HG03439 (cell line): ENCODE measurements at regions not wholly inside any gene's neighbourhood (a gene's known extent, or its start where the extent isn't known, plus 50 kb on each side); places are given as distances from the start of the nearest gene placed in this dataset.
"Not testable (repeated sequence)": the region's sequence is repeated elsewhere in the genome, so short reads cannot be mapped to it uniquely, and the experiment has no call there.

Source experiments
- ATAC-seq: cut with Tn5 transposase; IDR thresholded peaks from one replicate; pipeline ENCODE4 v1.9.1; 2021; ENCODE audit warnings: mild to moderate bottlenecking, moderate library complexity; ENCODE audit not compliant: unreplicated experiment

DNA sequence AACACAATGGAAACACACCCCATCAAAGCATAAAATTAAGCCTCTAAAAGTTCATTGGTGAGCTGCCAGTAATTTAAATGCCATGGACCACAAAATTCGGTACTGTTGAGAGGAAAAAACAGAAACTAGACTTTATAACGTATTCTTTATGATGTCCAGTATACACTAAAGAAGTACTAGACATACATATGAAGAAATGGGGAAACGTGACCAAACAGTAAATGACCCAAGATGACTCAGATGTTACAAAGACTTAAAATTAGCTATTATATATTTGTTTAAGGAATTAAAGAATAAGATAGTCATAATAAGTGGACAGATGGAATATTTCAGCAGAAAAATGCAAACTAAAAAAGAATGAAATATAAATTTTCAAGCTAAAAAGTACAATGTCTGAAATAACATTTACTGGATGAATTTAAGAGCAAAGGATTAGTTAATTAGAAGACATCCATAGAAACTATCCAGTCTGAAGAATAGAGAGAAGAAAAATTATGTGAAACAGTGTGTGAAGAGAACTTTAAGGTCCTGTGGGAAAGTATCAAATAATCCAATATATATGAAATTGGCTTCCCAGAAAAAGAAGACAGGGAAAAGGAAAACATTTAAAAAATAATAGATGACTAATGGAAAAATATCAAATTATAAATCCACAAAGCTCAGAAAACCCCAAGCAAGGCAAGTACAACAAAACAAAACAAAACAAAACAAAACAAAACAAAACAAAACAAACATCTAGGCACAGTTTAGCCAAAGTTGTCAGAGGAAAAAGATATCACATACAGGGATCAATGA lies 69.4 kb downstream of the SAMD9 start:
- no peak for ATAC-seq

DNA sequence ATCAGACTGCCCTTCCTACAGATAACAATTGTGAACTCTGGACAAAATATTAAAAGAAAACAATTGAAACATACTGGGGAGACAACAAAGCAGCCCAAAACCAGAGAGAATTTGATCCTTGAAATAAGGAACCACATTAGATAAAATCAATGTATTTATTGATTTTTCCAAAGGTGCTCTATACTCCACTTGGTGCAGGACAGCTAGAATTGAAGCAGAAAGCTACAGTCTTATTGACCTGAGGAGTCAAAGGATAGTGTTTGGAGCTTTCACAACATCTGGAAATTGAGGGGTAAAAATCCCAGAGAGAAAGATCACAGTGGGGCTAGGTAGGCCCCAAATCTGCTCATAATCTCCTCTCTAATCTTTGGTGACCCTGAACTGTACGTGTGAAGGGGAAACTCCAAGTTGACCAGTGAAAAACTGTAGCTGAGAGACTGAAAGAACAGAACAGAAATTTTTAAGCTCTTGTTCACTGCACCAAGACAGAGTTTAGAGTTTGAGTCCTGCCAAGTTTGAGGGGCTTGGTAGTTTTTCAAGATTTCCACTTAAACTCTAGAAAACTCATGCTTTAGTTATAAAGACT lies 70.2 kb downstream of the SAMD9 start:
- no peak for ATAC-seq

DNA sequence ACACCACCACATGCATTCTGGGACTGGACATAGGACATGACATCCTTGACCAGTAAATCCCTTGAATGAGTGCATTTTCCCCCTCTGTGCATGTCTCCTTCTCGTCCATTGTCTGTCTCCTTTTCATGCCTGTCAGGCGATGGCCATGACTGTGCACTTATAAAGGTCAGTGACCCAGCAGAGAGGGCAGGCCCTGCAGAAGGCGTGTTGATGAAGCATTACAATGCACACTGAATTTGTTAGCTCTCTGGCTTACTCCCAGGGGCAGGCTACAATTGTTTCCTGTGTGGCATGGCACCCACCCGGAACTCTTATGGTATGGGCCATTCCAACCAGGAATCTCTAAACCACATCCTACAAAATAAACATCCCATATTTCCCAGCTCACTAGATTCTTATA lies 71.1 kb downstream of the SAMD9 start:
- no peak for ATAC-seq

DNA sequence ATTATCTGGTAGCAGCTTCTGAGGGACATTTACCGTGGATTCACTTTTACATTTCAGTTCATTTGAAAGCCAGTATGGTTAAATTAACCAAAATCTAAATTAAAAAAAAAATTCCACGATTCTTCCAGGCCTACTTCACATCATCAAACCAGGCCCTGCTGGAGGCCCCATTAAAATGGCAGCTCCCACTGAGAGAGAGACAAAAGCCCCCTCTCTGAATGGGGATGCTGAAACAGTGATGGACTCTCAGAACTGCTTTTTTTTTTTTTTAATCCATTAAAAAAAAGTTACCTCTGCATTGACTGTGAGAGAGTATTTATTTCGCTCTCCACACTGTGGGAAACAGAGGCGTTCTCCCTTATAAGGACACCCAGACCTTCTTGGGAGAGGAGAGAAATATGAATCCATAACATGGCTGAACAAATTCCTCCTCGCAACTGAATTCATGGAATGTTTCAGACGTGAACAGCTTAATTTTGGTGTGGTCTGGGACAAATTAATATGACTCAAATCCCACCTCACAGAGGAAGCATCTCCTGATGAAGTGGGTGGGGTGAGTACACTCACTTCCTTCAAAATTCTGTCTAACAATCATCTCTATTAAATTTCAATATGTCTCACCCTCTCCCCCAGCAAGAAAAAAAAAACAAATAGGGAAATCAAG lies 73.5 kb downstream of the SAMD9 start:
- ATAC-seq: no peak

DNA sequence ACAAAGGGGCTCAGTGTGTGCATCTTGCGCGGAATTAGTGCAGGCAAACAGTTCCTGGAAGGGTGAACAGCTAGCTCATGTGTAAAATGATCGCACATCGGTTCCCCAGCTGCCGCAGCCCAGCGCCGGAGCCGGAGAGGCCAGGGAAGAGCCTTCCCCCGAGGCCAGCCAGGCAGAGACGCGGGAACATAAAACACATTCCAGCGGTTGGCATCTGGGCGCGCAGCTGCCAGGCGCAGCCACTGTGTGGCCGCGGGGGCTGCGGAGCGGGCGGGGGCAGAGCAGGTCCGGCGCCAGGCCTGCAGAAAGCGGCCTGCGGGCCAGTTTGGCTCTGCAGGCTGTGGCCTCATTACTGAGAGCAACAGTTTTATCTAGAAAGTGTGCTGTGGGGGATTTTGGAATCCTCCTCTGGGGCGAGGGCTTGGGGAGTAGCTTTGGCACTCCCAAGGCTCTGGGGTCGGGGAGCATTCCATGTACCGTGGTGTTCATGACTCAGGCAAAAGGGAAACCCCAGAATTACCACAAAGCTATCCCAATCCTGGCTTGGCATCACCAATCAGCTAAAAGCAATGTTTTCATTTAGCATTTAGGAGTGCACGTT lies 74.3 kb downstream of the SAMD9 start:
- ATAC-seq: no peak

DNA sequence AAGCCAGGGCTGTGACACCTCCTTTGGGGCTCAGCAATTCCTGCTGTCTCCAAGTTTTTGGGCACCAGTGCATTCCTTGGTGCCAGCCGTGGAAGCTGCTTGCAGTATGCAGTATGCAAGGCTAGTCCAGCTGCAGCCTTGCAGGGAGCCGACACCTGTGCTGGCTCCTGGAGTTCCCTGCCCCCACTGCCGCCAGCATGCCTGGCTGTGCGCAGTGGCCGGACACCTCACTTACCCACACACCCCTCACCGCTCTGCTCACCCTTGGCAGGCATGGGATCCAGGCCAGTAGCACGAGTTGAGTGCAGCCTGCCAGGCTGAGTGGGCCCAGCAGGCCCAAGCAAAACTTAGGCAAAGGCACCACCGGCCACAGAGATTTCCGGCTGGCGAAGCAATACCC lies 77.4 kb downstream of the SAMD9 start:
- no peak for ATAC-seq

DNA sequence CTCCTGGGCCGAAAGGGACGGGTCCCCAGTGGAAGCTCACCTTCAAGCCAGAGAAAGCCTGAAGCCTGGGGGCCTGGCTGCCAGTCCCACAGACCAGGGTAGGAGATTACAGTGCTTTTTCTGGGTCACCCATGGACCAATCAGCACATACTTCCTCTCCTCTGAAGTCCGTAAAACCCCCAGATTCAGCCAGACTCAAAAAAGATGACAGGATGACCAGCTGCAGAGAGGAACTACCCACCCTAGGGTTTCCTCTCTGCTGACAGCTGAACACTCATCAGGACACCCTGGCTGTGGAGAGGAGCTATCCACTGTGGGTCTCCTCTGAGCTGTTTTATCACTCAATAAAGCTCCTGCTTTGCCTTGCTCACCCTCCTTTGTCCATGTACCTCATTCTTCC lies 78.0 kb downstream of the SAMD9 start:
- ATAC-seq: no peak

DNA sequence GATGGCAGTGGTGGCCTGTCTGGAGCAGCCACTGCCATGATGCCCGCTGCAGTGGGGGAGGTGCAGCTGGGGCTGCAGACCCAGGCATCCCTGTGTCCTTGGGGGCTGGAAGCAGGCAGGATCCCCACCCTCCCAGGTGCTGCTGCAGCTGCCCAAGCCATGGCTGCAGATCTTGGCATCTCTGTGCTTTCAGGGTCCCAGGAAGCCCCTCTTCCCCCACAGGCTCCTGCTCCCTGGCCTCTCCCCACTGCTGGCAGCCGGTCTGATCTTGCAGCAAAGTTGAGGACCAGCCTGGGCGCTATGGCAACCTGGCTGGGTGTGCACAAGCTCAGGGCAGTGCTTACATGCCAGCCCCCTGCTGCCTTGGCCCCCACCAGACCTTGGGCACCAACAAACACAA lies 78.5 kb downstream of the SAMD9 start:
- no peak for ATAC-seq

DNA sequence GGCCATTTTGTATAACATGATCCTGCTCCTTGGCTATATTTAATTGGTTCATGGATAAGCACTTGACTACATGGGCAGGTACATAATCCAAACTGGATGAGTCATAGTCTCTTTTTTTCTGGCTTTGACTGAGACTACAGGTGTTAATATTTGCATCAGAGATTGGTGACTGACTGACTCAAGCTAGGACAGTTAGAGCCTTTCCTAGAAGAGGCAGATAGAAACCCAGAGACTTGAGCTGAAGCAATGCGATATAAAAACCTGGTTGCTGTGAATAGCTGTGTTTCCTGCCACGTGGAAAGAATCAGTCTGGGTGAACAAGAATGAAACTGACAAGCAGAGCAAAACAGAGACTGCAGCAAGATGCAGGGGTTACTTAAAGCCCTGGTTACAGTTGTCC lies 81.0 kb downstream of the SAMD9 start:
- ATAC-seq: peak; percentile 92

DNA sequence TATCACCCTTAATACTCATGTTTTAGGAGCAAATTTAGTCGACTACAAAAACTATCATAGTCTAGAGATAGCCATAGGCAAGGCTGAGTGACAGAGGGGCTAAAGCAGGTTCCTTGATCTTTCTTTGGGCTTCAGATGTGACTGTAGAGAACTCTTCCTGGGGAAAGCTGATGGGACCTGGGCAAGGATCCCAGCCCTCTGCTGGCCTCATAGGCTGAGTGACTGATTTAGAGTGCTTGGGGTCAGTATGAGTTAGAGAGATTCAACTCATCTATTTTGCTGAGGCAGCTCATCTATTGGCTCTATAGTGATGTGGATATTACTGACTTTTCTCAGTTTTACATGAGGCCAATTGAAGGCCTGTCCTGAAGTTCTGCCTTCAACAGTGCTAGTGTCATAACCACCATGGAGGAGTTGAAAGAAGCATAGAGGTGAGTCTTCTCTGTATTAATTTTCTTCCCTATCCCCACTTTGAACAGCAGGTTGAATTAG lies 81.6 kb downstream of the SAMD9 start:
- ATAC-seq: no peak

DNA sequence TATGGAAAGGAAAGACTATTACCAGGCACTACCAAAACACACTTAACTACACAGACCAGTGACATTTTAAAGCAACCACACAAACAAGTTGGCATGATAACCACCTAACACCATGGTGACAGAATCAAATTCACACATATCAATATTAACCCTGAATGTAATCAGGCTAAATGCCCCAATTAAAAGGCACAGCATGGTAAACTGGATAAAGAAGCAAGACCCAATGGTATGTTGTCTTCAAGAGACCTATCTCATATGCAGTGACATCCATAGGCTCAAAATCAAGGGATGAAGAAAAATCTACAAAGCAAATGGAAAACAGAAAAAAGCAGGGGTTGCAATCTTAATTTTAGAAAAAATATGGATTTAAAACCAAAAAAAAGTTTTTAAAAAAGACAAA lies 86.0 kb downstream of the SAMD9 start:
- ATAC-seq: no peak

DNA sequence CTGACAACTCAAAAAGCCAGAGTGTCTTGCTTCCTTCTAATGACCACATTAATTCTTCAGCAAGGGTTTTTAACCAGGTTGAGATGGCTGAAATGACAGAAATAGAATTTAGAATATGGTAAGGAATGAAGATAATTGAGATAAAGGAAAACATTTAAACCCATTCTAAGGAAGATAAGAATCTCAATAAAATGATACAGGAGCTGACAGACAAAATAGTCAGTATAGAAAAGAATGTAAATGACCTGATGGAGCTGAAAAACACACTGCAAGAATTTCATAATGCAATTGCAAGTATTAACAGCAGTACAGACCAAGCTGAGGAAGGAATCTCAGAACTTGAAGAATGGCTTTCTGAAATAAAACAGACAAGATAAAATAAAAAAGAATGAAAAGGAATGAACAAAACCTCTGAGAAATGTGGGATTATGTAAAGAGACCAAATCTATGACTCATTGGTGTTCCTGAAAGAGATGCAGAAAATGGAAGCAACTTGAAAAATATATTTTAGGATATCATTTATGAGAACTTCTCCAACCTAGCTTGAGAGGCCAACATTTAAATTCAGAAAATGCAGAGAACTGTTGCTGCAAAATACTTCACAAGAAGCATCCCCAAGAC lies 87.1 kb downstream of the SAMD9 start:
- no peak for ATAC-seq

DNA sequence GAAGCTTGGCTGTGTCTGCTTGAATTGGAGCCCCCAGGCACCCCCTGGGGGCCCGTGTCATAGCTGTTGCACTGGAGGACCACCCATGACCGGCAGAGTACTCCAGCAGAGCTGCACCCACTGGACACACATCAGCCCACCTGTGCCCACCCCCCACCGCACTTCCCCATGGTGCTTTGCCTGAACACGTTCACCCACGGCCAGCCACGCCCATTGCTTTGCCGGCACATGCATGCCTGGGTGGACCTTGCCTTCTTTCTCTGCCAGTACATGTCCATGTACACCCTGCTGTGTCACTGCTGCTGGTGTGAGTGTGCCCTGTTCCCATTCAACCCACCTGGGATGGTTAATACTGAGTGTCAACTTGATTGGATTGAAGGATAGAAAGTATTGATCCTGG lies 88.7 kb downstream of the SAMD9 start:
- ATAC-seq: no peak

DNA sequence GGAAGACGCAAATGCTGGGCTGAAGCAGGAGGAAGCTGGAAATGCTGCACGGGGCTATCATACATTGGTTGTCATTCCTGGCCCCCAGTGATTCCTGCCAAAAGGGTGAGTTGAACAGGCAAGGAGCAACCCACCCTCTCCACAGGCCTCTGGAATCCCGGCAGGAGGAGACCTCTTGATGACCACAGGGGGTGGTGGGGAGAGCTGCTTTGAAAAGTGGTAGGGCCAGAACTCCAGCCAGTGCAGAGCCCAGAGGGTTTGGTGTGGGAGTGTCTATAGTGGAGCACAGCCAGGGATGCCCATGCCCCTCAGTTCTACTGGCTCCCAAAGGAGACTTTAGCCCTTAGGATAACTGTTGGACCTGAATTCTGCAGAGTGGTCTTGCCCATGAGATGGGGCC lies 89.2 kb downstream of the SAMD9 start:
- ATAC-seq: no peak

DNA sequence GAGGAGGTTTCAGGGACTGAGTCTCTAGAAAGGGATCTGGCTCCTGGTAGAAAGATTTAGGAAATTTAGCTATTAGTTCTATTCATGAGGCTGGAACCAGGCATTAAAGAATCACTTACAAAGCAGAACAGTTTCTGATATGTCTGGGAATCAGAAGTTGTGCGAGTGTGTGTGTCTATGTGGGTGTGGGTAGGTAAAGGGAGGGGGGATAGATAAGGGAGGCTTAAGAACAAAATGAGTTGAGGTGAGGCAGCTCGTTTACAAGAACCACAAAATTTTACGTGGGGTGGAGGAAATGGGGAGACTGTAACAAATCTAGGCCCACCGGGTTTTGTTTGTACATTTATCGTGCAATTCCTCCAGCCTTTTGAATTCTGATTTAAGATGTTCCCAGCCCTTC lies 90.7 kb downstream of the SAMD9 start:
- ATAC-seq: no peak

DNA sequence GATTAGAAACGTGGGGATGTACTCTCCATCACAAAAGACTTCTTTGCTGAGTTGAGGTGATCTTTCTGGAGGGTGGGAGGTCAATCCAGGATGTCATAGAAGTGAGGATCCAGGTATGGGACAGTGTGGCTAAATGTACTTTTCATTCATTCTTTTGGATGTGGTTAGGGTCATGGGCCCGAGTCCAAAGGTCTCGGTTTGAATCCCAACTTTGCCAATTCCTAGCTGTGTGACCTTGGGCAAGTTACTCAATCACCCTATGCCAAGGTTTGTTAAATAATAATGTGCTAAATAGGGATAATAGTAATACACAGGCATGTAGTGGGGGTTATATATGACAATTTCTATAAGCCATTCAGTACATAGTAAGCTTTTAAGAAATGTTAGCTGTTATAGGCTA lies 91.4 kb downstream of the SAMD9 start:
- no peak for ATAC-seq

DNA sequence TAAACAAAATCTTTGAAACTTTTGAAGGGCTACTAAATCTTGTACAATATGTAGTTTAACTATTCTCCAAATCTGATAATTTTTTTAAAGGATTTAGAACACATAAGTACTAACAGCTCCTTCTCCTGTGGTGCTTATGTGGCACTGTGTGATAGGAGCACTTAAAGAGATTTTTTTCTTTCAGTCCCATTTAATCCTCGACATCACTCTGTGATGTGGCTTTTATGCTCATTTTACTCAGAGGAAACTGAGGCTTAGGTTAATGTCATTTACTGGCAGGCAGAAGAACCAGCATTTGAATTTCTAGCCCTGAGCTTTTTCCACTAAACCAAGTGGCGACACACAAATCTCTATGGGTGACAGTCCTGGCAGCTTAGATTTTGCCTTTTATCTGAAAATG lies 92.4 kb downstream of the SAMD9 start:
- ATAC-seq: no peak

DNA sequence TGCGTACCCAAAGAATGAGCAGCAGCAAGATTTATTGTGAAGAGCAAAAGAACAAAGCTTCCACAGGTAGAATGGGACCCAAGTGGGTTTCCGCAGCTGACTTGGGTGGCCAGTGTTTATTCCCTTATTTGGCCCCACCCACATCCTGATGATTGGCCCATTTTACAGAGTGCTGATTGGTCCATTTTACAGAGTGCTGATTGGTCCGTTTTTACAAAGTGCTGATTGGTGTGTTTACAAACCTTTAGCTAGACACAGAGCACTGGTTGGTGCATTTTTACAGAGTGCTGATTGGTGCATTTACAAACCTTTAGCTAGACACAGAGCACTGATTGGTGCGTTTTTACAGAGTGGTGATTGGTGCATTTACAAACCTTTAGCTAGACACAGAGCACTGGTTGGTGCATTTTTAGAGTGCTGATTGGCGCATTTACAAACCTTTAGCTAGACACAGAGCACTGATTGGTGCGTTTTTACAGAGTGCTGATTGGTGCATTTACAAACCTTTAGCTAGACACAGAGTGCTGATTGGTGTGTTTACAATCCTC lies 94.8 kb downstream of the SAMD9 start:
- ATAC-seq: not testable (repeated sequence)

DNA sequence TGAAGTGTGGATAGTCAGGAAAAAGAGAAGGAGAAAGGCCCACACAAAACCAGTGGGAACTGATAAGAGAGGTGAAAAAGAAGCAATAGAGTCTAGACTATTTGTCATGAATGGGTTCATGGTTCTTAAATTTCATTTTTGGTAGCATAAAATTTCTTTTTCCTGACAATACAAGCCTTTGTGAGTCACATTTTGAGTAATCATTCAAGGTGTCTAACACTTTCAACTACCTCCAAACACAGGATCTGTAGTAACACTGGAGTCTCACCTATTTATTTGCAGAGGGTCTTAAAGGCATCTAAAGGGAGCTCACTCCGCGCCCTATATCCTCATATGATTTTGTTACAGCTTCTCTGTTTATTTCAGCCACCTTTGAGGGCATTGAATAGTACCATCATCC lies 96.0 kb downstream of the SAMD9 start:
- ATAC-seq: no peak

DNA sequence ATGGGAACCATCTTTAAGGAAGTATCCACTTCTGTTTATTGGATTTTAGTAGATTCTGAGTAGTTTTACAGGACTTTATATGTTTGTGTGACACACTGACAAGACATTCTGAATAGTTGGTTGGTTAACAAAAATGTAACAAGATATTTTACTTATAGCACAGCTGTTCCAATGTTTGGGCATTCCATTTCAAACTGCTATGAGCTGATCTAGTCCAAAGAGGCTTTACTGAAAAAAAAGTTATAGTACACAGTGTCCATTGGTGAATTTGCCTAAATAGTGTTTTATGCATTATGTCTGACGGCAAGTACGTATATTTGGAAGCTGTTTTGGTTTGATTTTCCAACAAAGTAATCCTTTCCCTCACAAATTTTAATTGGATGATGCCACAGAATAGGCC lies 99.1 kb downstream of the SAMD9 start:
- ATAC-seq: no peak
